ENCODE measurements at regions not wholly inside any gene's neighbourhood (a gene's known extent, or its start where the extent isn't known, plus 50 kb on each side); places are given as distances from the start of the nearest gene placed in this dataset.

- WGBS, 2 donors, result 61 to 71% methylated on average over 5 of the region's 5 CpGs
- peak in 1 of 3 donors; percentile 50 for DNase-seq
- Histone ChIP-seq H3K9ac (ENCODE audit: insufficient read depth in 1 of 2, low read length in 2 of 2) (no peak overlapping the region), H3K36me3 (ENCODE audit: control insufficient read depth in 4 of 4, insufficient read depth in 4 of 4, low read length in 4 of 4) (no peaks in the 10 kb centered on the region), H3K27ac (ENCODE audit: low read depth in 1 of 2, low read length in 1 of 2) (peak overlapping the region in 1 of 2 donors; percentile 69), H3K27me3 (ENCODE audit: control insufficient read depth in 3 of 3, insufficient read depth in 3 of 3, low read length in 2 of 3) (no peaks in the 10 kb centered on the region), H3K4me3 (no peak overlapping the region), H3K4me1 (ENCODE audit: control insufficient read depth in 5 of 5, insufficient read depth in 5 of 5, low read length in 5 of 5) (peaks cover 0 to 56% (median 21%) of the 10 kb centered on the region in 5 donors), H3K9me3 (ENCODE audit: control insufficient read depth in 4 of 4, insufficient read depth in 3 of 4, low read length in 3 of 4) (no peaks in the 10 kb centered on the region)
- peak; percentile 56 for ATAC-seq (ENCODE audit: insufficient read depth, low FRiP score)
- TF ChIP-seq, protein P1, sequence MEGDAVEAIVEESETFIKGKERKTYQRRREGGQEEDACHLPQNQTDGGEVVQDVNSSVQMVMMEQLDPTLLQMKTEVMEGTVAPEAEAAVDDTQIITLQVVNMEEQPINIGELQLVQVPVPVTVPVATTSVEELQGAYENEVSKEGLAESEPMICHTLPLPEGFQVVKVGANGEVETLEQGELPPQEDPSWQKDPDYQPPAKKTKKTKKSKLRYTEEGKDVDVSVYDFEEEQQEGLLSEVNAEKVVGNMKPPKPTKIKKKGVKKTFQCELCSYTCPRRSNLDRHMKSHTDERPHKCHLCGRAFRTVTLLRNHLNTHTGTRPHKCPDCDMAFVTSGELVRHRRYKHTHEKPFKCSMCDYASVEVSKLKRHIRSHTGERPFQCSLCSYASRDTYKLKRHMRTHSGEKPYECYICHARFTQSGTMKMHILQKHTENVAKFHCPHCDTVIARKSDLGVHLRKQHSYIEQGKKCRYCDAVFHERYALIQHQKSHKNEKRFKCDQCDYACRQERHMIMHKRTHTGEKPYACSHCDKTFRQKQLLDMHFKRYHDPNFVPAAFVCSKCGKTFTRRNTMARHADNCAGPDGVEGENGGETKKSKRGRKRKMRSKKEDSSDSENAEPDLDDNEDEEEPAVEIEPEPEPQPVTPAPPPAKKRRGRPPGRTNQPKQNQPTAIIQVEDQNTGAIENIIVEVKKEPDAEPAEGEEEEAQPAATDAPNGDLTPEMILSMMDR (IDR thresholded peaks at IDR 0.05; ENCODE audit: control extremely low read depth, extremely low read depth), result no peak
Measured at GRCh38 chr5:34499001-34499734, 157.0 kb upstream of the RAI14 start.

- TF ChIP-seq, protein P1 (IDR thresholded peaks at IDR 0.05; ENCODE audit: control extremely low read depth, extremely low read depth), result no peak
- DNase-seq (no peak), ATAC-seq (ENCODE audit: insufficient read depth, low FRiP score) (no peak)
- H3K4me1 ChIP-seq (ENCODE audit: control insufficient read depth in 5 of 5, insufficient read depth in 5 of 5, low read length in 5 of 5), result peaks cover 0 to 57% (median 21%) of the 10 kb centered on the region in 5 donors
- H3K9me3 ChIP-seq (ENCODE audit: control insufficient read depth in 4 of 4, insufficient read depth in 3 of 4, low read length in 3 of 4), result no peaks in the 10 kb centered on the region
- H3K4me3 ChIP-seq, result no peak overlapping the region
- no peak overlapping the region for H3K9ac ChIP-seq (ENCODE audit: insufficient read depth in 1 of 2, low read length in 2 of 2)
- no peaks in the 10 kb centered on the region for H3K36me3 ChIP-seq (ENCODE audit: control insufficient read depth in 4 of 4, insufficient read depth in 4 of 4, low read length in 4 of 4)
- H3K27ac ChIP-seq (ENCODE audit: low read depth in 1 of 2, low read length in 1 of 2), result no peak overlapping the region
- 75 to 81% methylated on average over 9 of the region's 9 CpGs for WGBS, 2 donors
- H3K27me3 ChIP-seq (ENCODE audit: control insufficient read depth in 3 of 3, insufficient read depth in 3 of 3, low read length in 2 of 3), result no peaks in the 10 kb centered on the region
Measured at GRCh38 chr5:34500236-34500847, 155.8 kb upstream of the RAI14 start.

DNA sequence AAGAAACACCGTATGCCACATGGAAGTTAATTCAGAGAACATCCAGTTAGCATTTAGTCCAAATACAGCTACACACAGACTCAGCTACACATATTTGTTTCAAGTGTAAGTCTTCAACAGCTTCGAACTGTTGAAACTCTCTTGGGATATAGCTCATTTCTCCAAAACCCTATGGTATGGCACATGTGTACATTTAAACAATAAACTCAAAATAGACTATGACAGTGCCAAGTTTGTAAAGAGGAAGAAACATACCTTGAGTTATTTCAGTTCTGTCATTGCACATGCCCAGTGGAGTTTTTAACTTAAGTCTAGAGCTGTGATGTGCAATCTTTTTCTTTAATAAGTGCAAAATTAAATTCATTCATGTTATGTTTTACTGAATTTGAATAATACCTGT lies 155.1 kb upstream of the RAI14 start:
- 80 to 89% methylated on average over 2 of the region's 2 CpGs for WGBS, 2 donors
- Histone ChIP-seq H3K27me3 (ENCODE audit: control insufficient read depth in 3 of 3, insufficient read depth in 3 of 3, low read length in 2 of 3) (no peaks in the 10 kb centered on the region), H3K4me3 (no peak overlapping the region), H3K9me3 (ENCODE audit: control insufficient read depth in 4 of 4, insufficient read depth in 3 of 4, low read length in 3 of 4) (no peaks in the 10 kb centered on the region), H3K4me1 (ENCODE audit: control insufficient read depth in 5 of 5, insufficient read depth in 5 of 5, low read length in 5 of 5) (peaks cover 0 to 54% (median 21%) of the 10 kb centered on the region in 5 donors), H3K36me3 (ENCODE audit: control insufficient read depth in 4 of 4, insufficient read depth in 4 of 4, low read length in 4 of 4) (no peaks in the 10 kb centered on the region), H3K9ac (ENCODE audit: insufficient read depth in 1 of 2, low read length in 2 of 2) (no peak overlapping the region), H3K27ac (ENCODE audit: low read depth in 1 of 2, low read length in 1 of 2) (no peak overlapping the region)
- DNase-seq (no peak), ATAC-seq (ENCODE audit: insufficient read depth, low FRiP score) (no peak)
- TF ChIP-seq, protein P1 (IDR thresholded peaks at IDR 0.05; ENCODE audit: control extremely low read depth, extremely low read depth), result no peak

Data from lung (tissue), 11 donors.